B cell (primary cell): ENCODE measurements at regions not wholly inside any gene's neighbourhood (a gene's known extent, or its start where the extent isn't known, plus 50 kb on each side); places are given as distances from the start of the nearest gene placed in this dataset.
"Not testable (repeated sequence)": the region's sequence is repeated elsewhere in the genome, so short reads cannot be mapped to it uniquely, and the experiment has no call there.

ENCODE experiments used
- ATAC-seq: fragments of 200-7000 bp; cut with Tn5 transposase; one replicate; pipeline ENCODE4 v1.10.0; 2021; ENCODE audit warnings: low read depth, mild to moderate bottlenecking, moderate number of reproducible peaks, moderate library complexity
- CTCF ChIA-PET: fragments of 350-600 bp; sonication (Branson Sonifier 250); formaldehyde crosslinking; loops from one replicate; lab custom pipeline; 2021; ENCODE audit warnings: antibody characterized with exemption, inconsistent platforms; lab: Charles Lee
- POLR2A ChIA-PET: fragments of 350-600 bp; sonication (Branson Sonifier 250); formaldehyde crosslinking; loops from one replicate; lab custom pipeline; 2021; ENCODE audit warnings: antibody characterized with exemption; lab: Charles Lee
- DNase-seq: peaks from one replicate; pipeline ENCODE4 v3.0.0; 2013
- H2AFZ ChIP-seq: 2 replicates; pipeline ENCODE4 v1.6.1; 2012; ENCODE audit warnings: mild to moderate bottlenecking, low read depth, low read length; ENCODE audit not compliant: insufficient read depth, poor library complexity, severe bottlenecking
- H3K27ac ChIP-seq, 2 donors: 1 replicate in 1 of 2; 2 replicates in 1 of 2; pipeline ENCODE4 v1.5.1; 2012 to 2013; ENCODE audit warnings: low read length in 2 of 2, mild to moderate bottlenecking in 2 of 2, moderate library complexity in 1 of 2
- H3K27me3 ChIP-seq, 4 experiments: fragments of 200-600 bp in 1 of 4; sonication (generic) in 1 of 4; replicated peaks in 1 of 4; 1 replicate in 2 of 4; 2 replicates in 2 of 4; pipeline versions ENCODE4 v1.6.1 to v1.7.0; 2013 to 2016; ENCODE audit warnings: low read length in 3 of 4, mild to moderate bottlenecking in 2 of 4, mixed read lengths in 1 of 4, moderate library complexity in 1 of 4; ENCODE audit not compliant: insufficient read depth in 4 of 4, control insufficient read depth in 3 of 4; ENCODE audit errors: control extremely low read depth in 1 of 4
- H3K36me3 ChIP-seq, 2 experiments: replicated peaks in 1 of 2; 1 replicate in 1 of 2; 2 replicates in 1 of 2; pipeline versions ENCODE4 v1.6.1 to v1.7.1; 2013; ENCODE audit warnings: low read length in 1 of 2; ENCODE audit not compliant: insufficient read depth in 2 of 2, control insufficient read depth in 1 of 2; ENCODE audit errors: control extremely low read depth in 1 of 2, extremely low read depth in 1 of 2
- H3K4me1 ChIP-seq, 2 donors: fragments of 200-600 bp in 1 of 2; sonication (generic) in 1 of 2; 1 replicate in 1 of 2; 2 replicates in 1 of 2; pipeline versions ENCODE4 v1.5.1 to v1.6.1; 2013 to 2017; ENCODE audit warnings: low read length in 2 of 2; ENCODE audit not compliant: control insufficient read depth in 2 of 2, insufficient read depth in 2 of 2
- H3K4me2 ChIP-seq: replicated peaks from 2 replicates; pipeline ENCODE3; 2012; ENCODE audit warnings: mild to moderate bottlenecking, low read depth, low read length; ENCODE audit not compliant: poor library complexity, severe bottlenecking
- H3K4me3 ChIP-seq, 5 experiments: fragments of 200-600 bp in 1 of 5; sonication (generic) in 1 of 5; 1 replicate in 3 of 5; 2 replicates in 2 of 5; pipeline versions ENCODE4 v1.5.1 to v1.7.0; 2011 to 2016; ENCODE audit warnings: low read length in 4 of 5, mild to moderate bottlenecking in 4 of 5, low read depth in 2 of 5, control low read depth in 1 of 5, moderate library complexity in 1 of 5; ENCODE audit not compliant: insufficient read depth in 1 of 5; ENCODE audit errors: control extremely low read depth in 1 of 5, extremely low read depth in 1 of 5
- H3K79me2 ChIP-seq: fragments of 200-600 bp; sonication (generic); one replicate; pipeline ENCODE4 v1.6.0; 2016; ENCODE audit warnings: low read length; ENCODE audit not compliant: control insufficient read depth, insufficient read depth
- H3K9ac ChIP-seq: fragments of 200-600 bp; sonication (generic); 2 replicates; pipeline ENCODE4 v1.6.1; 2017; ENCODE audit warnings: mild to moderate bottlenecking, low read length, moderate library complexity
- H3K9me3 ChIP-seq, 3 donors: one replicate each; pipeline versions ENCODE4 v1.6.1 to v1.7.1; 2013; ENCODE audit warnings: low read length in 2 of 3; ENCODE audit not compliant: control insufficient read depth in 2 of 3, insufficient read depth in 1 of 3; ENCODE audit errors: control extremely low read depth in 1 of 3
- H4K20me1 ChIP-seq: 2 replicates; pipeline ENCODE4 v1.6.0; 2012; ENCODE audit warnings: mild to moderate bottlenecking, low read length; ENCODE audit not compliant: insufficient read depth, control insufficient read depth, poor library complexity, severe bottlenecking
- H3K27ac Mint-ChIP-seq: one replicate; pipeline ENCODE4 v1.8.0; 2021; ENCODE audit warnings: mixed read lengths
- H3K27me3 Mint-ChIP-seq: one replicate; pipeline ENCODE4 v1.8.0; 2021; ENCODE audit warnings: mixed read lengths
- H3K4me1 Mint-ChIP-seq: one replicate; pipeline ENCODE4 v1.8.0; 2021; ENCODE audit warnings: mixed read lengths
- H3K4me3 Mint-ChIP-seq: one replicate; pipeline ENCODE4 v1.8.0; 2021; ENCODE audit warnings: mixed read lengths
- H3K9me3 Mint-ChIP-seq: one replicate; pipeline ENCODE4 v1.8.0; 2022; ENCODE audit warnings: mixed read lengths; ENCODE audit not compliant: insufficient read depth
- EZH2 ChIP-seq: IDR thresholded peaks from 2 replicates; pipeline ENCODE4 v1.6.1; 2012; ENCODE audit warnings: borderline replicate concordance, low read depth, mild to moderate bottlenecking, moderate library complexity, low read length; ENCODE audit not compliant: insufficient read depth, poor library complexity, severe bottlenecking
- WGBS: methylation state at CpG from one replicate; pipeline ENCODE4 v1.1.5; 2013; ENCODE audit warnings: missing lambda C conversion rate; ENCODE audit not compliant: insufficient coverage; 5-methylcytosine and 5-hydroxymethylcytosine counted together
- intact Hi-C: fragments of 100-400 bp; cut with micrococcal nuclease; formaldehyde crosslinking; loops from one replicate; pipeline ENCODE4 v1.10.0; 2022
- TF ChIP-seq, protein P1 (sequence below): fragments of 200-600 bp; IDR thresholded peaks from one replicate; pipeline ENCODE4 v1.8.0; 2022; ENCODE audit warnings: antibody characterized with exemption, mild to moderate bottlenecking

DNA sequence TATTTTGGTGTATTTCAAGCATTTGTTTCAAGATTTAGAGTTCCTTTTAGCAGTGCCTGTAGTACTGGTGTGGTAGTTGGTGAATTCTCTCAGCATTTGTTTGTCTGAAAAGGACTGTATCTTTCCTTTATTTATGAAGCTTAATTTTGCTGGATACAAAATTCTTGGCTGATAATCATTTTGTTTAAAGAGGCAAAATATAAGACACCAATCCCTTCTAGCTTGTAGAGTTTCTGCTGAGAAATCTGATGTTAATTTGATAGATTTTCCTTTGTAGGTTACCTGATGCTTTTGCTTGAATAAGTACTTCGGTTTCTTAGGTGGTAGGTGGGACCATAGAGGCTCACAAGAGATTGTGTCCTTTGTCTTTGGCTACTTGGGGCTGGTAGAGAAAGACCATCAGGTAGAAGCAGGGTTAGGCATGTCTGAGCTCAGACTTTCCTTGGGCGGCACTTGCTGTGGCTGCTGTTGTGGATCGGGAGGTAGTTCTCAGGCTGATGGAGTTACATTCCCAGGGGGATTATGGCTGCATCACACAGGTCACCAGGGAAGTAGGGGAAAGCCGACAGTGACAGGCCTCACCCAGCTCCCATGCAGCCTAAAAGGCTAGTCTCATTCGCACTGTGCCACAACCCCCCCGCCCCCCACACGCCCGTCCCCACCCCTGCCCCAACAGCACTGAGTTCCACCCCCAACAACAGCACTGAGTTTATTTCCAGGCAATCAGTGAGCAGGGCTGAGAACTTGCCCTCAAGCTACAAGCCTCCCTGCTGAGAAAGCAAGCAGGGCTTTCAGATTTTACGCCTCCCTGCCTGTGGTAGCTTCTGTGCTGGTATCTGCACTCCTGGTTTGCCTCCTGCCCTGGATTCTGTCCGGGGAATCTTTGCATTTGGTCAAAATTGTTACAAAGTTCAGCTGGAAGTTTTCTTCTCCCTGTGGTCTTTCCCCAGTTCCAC lies 127.1 kb upstream of the GLRA1 start:
- Mint-ChIP-seq H3K4me3 (no peak overlapping the region), H3K27ac (no peak overlapping the region), H3K27me3 (peaks cover 33% of the 10 kb centered on the region), H3K4me1 (no peaks in the 10 kb centered on the region), H3K9me3 (peaks cover 18% of the 10 kb centered on the region)
- no peak overlapping the region for H2AFZ ChIP-seq
- H3K79me2 ChIP-seq = no peaks in the 10 kb centered on the region
- CTCF ChIA-PET = no interaction called here
- peaks cover 0 to 4% (median 3%) of the 10 kb centered on the region in 4 experiments for H3K27me3 ChIP-seq
- H3K36me3 ChIP-seq = no peaks in the 10 kb centered on the region
- WGBS = 63% methylated on average over 4 of the region's 10 CpGs
- H3K4me1 ChIP-seq = no peaks in the 10 kb centered on the region
- no peak overlapping the region for H3K9ac ChIP-seq
- TF ChIP-seq, protein P1, sequence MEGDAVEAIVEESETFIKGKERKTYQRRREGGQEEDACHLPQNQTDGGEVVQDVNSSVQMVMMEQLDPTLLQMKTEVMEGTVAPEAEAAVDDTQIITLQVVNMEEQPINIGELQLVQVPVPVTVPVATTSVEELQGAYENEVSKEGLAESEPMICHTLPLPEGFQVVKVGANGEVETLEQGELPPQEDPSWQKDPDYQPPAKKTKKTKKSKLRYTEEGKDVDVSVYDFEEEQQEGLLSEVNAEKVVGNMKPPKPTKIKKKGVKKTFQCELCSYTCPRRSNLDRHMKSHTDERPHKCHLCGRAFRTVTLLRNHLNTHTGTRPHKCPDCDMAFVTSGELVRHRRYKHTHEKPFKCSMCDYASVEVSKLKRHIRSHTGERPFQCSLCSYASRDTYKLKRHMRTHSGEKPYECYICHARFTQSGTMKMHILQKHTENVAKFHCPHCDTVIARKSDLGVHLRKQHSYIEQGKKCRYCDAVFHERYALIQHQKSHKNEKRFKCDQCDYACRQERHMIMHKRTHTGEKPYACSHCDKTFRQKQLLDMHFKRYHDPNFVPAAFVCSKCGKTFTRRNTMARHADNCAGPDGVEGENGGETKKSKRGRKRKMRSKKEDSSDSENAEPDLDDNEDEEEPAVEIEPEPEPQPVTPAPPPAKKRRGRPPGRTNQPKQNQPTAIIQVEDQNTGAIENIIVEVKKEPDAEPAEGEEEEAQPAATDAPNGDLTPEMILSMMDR = no peak
- no peak for TF ChIP-seq EZH2
- H3K27ac ChIP-seq = no peak overlapping the region
- H4K20me1 ChIP-seq = no peaks in the 10 kb centered on the region
- no peak for DNase-seq
- intact Hi-C loops = no loop called here
- H3K4me3 ChIP-seq = no peak overlapping the region
- H3K9me3 ChIP-seq = peaks cover 0 to 14% (median 6%) of the 10 kb centered on the region in 3 donors
- POLR2A ChIA-PET = no interaction called here
- H3K4me2 ChIP-seq = no peak overlapping the region
- ATAC-seq = no peak

DNA sequence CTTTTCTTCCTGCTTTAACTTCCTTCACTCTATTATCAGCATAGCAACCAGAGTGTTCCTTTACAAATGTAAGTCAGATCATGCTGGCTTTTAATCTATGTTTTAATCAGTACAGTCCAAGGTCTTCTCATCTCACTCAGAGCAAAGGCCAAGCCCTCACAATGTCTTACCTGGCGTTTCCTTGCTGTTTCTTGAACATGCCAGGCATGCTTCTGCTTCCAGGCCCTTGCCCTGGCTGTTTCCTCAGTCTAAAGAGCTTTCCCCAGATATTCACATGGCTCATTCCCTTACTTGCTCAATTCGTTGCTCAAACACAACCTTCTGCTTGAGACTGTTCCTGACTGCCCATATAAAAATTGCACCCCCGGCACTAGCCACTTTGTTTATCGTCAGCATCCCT lies 121.7 kb upstream of the GLRA1 start:
- Mint-ChIP-seq H3K9me3 (peaks cover 18% of the 10 kb centered on the region), H3K27me3 (peaks cover 8% of the 10 kb centered on the region), H3K27ac (no peak overlapping the region), H3K4me1 (no peaks in the 10 kb centered on the region), H3K4me3 (no peak overlapping the region)
- Histone ChIP-seq H3K36me3 (no peaks in the 10 kb centered on the region), H3K4me2 (no peak overlapping the region), H3K27ac (no peak overlapping the region), H2AFZ (no peak overlapping the region), H3K4me1 (no peaks in the 10 kb centered on the region), H3K27me3 (no peaks in the 10 kb centered on the region), H3K9me3 (peaks cover 0 to 2% (median 0%) of the 10 kb centered on the region in 3 donors), H3K9ac (no peak overlapping the region), H3K79me2 (no peaks in the 10 kb centered on the region), H4K20me1 (no peaks in the 10 kb centered on the region), H3K4me3 (no peak overlapping the region)
- DNase-seq (no peak), ATAC-seq (no peak)
- ChIA-PET CTCF (no interaction called here), POLR2A (no interaction called here)
- intact Hi-C loops = no loop called here
- WGBS = 71% methylated on average over 4 of the region's 4 CpGs
- TF ChIP-seq, protein P1 = no peak
- no peak for TF ChIP-seq EZH2

DNA sequence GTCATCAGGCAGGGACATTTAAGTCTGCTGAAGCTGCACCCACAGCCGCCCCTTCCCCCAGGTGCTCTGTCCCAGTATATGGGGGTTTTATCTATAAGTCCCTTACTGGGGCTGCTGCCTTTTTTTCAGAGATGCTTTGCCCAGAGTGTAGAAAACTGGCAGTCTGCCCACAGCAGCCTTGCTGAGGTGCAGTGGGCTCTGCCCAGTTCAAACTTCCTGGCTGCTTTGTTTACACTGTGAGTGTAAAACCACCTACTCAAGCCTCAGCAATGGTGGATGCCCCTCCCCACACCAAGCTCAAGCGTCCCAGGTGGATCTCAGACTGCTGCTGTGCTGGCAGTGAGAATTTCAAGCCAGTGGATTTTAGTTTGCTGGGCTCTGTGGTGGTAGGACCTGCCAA lies 114.2 kb upstream of the GLRA1 start:
- intact Hi-C loops, H3K9ac ChIP-seq, H3K4me1 ChIP-seq, H3K27me3 ChIP-seq, DNase-seq, H3K4me2 ChIP-seq, H3K4me3 ChIP-seq, ATAC-seq, CTCF ChIA-PET, H3K4me1 Mint-ChIP-seq, H4K20me1 ChIP-seq, H3K4me3 Mint-ChIP-seq, POLR2A ChIA-PET, H3K79me2 ChIP-seq, H2AFZ ChIP-seq, H3K9me3 ChIP-seq, H3K27ac Mint-ChIP-seq, H3K27me3 Mint-ChIP-seq, H3K36me3 ChIP-seq, H3K27ac ChIP-seq, H3K9me3 Mint-ChIP-seq: not testable (repeated sequence)
- WGBS = 100% methylated on average over 1 of the region's 2 CpGs
